ENCODE measurements at regions not wholly inside any gene's neighbourhood (a gene's known extent, or its start where the extent isn't known, plus 50 kb on each side); places are given as distances from the start of the nearest gene placed in this dataset.

GRCh38 chr2:23321751-23322150, 63.2 kb upstream of the KLHL29 start:
- TF ChIP-seq CTCF (IDR thresholded peaks at IDR 0.05 in 4 of 5, conservative IDR thresholded peaks at IDR 0.05 in 1 of 5) (no peak), POLR2A (IDR thresholded peaks at IDR 0.05) (no peak)

Measured in gastrocnemius medialis (tissue), 4 donors.